ENCODE measurements at regions not wholly inside any gene's neighbourhood (a gene's known extent, or its start where the extent isn't known, plus 50 kb on each side); places are given as distances from the start of the nearest gene placed in this dataset.
"Not testable (repeated sequence)": the region's sequence is repeated elsewhere in the genome, so short reads cannot be mapped to it uniquely, and the experiment has no call there.

GRCh38 chr7:32659853-32660252 lies 164.6 kb downstream of the AVL9 start:
- TF ChIP-seq CTCF (conservative IDR thresholded peaks at IDR 0.05; ENCODE audit: low read length) (no peak), EZH2phosphoT487 (IDR thresholded peaks at IDR 0.05; ENCODE audit: borderline replicate concordance) (no peak)
- H3K36me3 ChIP-seq (ENCODE audit: insufficient read depth, low read length): no peaks in the 10 kb centered on the region
- H3K4me3 ChIP-seq (ENCODE audit: low read length, poor library complexity, severe bottlenecking): no peak overlapping the region
- no peak overlapping the region for H2AFZ ChIP-seq (ENCODE audit: low read length)
- H3K9me3 ChIP-seq (ENCODE audit: insufficient read depth, low read depth, low read length): no peaks in the 10 kb centered on the region
- H3F3A ChIP-seq (ENCODE audit: low read depth): no peaks in the 10 kb centered on the region
- H3K79me2 ChIP-seq (ENCODE audit: insufficient read depth, low read length): no peaks in the 10 kb centered on the region
- no peaks in the 10 kb centered on the region for H3K9me2 ChIP-seq (replicated peaks; ENCODE audit: low read depth, low read length)
- H4K20me1 ChIP-seq (ENCODE audit: insufficient read depth, low read length, poor library complexity, severe bottlenecking): no peaks in the 10 kb centered on the region
- H3K9ac ChIP-seq (ENCODE audit: low read depth, low read length, poor library complexity, severe bottlenecking): no peak overlapping the region
- H3K4me2 ChIP-seq (ENCODE audit: low read depth, low read length, poor library complexity, severe bottlenecking): no peak overlapping the region
- no peaks in the 10 kb centered on the region for H3K4me1 ChIP-seq (ENCODE audit: insufficient read depth, low read length, poor library complexity, severe bottlenecking)
- no peaks in the 10 kb centered on the region for H3K27me3 ChIP-seq (ENCODE audit: insufficient read depth, low read length, poor library complexity, severe bottlenecking)

GRCh38 chr7:32658467-32658869 lies 163.2 kb downstream of the AVL9 start:
- Histone ChIP-seq H3K4me3 (ENCODE audit: low read length, poor library complexity, severe bottlenecking) (no peak overlapping the region), H3K27me3 (ENCODE audit: insufficient read depth, low read length, poor library complexity, severe bottlenecking) (no peaks in the 10 kb centered on the region), H3K9ac (ENCODE audit: low read depth, low read length, poor library complexity, severe bottlenecking) (no peak overlapping the region), H3K79me2 (ENCODE audit: insufficient read depth, low read length) (no peaks in the 10 kb centered on the region), H2AFZ (ENCODE audit: low read length) (no peak overlapping the region), H4K20me1 (ENCODE audit: insufficient read depth, low read length, poor library complexity, severe bottlenecking) (no peaks in the 10 kb centered on the region), H3K9me2 (replicated peaks; ENCODE audit: low read depth, low read length) (no peaks in the 10 kb centered on the region), H3K4me1 (ENCODE audit: insufficient read depth, low read length, poor library complexity, severe bottlenecking) (no peaks in the 10 kb centered on the region), H3K9me3 (ENCODE audit: insufficient read depth, low read depth, low read length) (no peaks in the 10 kb centered on the region), H3K4me2 (ENCODE audit: low read depth, low read length, poor library complexity, severe bottlenecking) (no peak overlapping the region), H3K36me3 (ENCODE audit: insufficient read depth, low read length) (no peaks in the 10 kb centered on the region), H3F3A (ENCODE audit: low read depth) (no peaks in the 10 kb centered on the region)
- TF ChIP-seq EZH2phosphoT487 (IDR thresholded peaks at IDR 0.05; ENCODE audit: borderline replicate concordance): no peak
- TF ChIP-seq CTCF (conservative IDR thresholded peaks at IDR 0.05; ENCODE audit: low read length): no peak

- H3K4me1 ChIP-seq (ENCODE audit: insufficient read depth, low read length, poor library complexity, severe bottlenecking): no peaks in the 10 kb centered on the region
- no peaks in the 10 kb centered on the region for H3K9me2 ChIP-seq (replicated peaks; ENCODE audit: low read depth, low read length)
- no peaks in the 10 kb centered on the region for H3F3A ChIP-seq (ENCODE audit: low read depth)
- no peak overlapping the region for H3K4me2 ChIP-seq (ENCODE audit: low read depth, low read length, poor library complexity, severe bottlenecking)
- no peaks in the 10 kb centered on the region for H3K36me3 ChIP-seq (ENCODE audit: insufficient read depth, low read length)
- no peaks in the 10 kb centered on the region for H3K27me3 ChIP-seq (ENCODE audit: insufficient read depth, low read length, poor library complexity, severe bottlenecking)
- no peaks in the 10 kb centered on the region for H3K9me3 ChIP-seq (ENCODE audit: insufficient read depth, low read depth, low read length)
- H2AFZ ChIP-seq (ENCODE audit: low read length): no peak overlapping the region
- no peaks in the 10 kb centered on the region for H4K20me1 ChIP-seq (ENCODE audit: insufficient read depth, low read length, poor library complexity, severe bottlenecking)
- no peak for TF ChIP-seq CTCF (conservative IDR thresholded peaks at IDR 0.05; ENCODE audit: low read length)
- no peak for TF ChIP-seq EZH2phosphoT487 (IDR thresholded peaks at IDR 0.05; ENCODE audit: borderline replicate concordance)
- no peak overlapping the region for H3K4me3 ChIP-seq (ENCODE audit: low read length, poor library complexity, severe bottlenecking)
- no peaks in the 10 kb centered on the region for H3K79me2 ChIP-seq (ENCODE audit: insufficient read depth, low read length)
- no peak overlapping the region for H3K9ac ChIP-seq (ENCODE audit: low read depth, low read length, poor library complexity, severe bottlenecking)
Observed at GRCh38 chr7:32658034-32658433, 162.7 kb downstream of the AVL9 start.

GRCh38 chr7:32654549-32654948 lies 159.3 kb downstream of the AVL9 start:
- not testable (repeated sequence) for H3K4me2 ChIP-seq (ENCODE audit: low read depth, low read length, poor library complexity, severe bottlenecking); H3K27me3 ChIP-seq (ENCODE audit: insufficient read depth, low read length, poor library complexity, severe bottlenecking); H3K9ac ChIP-seq (ENCODE audit: low read depth, low read length, poor library complexity, severe bottlenecking); H2AFZ ChIP-seq (ENCODE audit: low read length); H4K20me1 ChIP-seq (ENCODE audit: insufficient read depth, low read length, poor library complexity, severe bottlenecking); H3K4me1 ChIP-seq (ENCODE audit: insufficient read depth, low read length, poor library complexity, severe bottlenecking); H3K9me2 ChIP-seq (replicated peaks; ENCODE audit: low read depth, low read length); H3K79me2 ChIP-seq (ENCODE audit: insufficient read depth, low read length); H3K4me3 ChIP-seq (ENCODE audit: low read length, poor library complexity, severe bottlenecking); H3K9me3 ChIP-seq (ENCODE audit: insufficient read depth, low read depth, low read length); H3F3A ChIP-seq (ENCODE audit: low read depth); H3K36me3 ChIP-seq (ENCODE audit: insufficient read depth, low read length)

GRCh38 chr7:32650356-32650755 lies 155.1 kb downstream of the AVL9 start:
- H3K9ac ChIP-seq (ENCODE audit: low read depth, low read length, poor library complexity, severe bottlenecking); H3K9me3 ChIP-seq (ENCODE audit: insufficient read depth, low read depth, low read length); H3K36me3 ChIP-seq (ENCODE audit: insufficient read depth, low read length); H3K4me2 ChIP-seq (ENCODE audit: low read depth, low read length, poor library complexity, severe bottlenecking); H4K20me1 ChIP-seq (ENCODE audit: insufficient read depth, low read length, poor library complexity, severe bottlenecking); H2AFZ ChIP-seq (ENCODE audit: low read length); H3F3A ChIP-seq (ENCODE audit: low read depth); H3K4me3 ChIP-seq (ENCODE audit: low read length, poor library complexity, severe bottlenecking); H3K4me1 ChIP-seq (ENCODE audit: insufficient read depth, low read length, poor library complexity, severe bottlenecking); H3K9me2 ChIP-seq (replicated peaks; ENCODE audit: low read depth, low read length); H3K79me2 ChIP-seq (ENCODE audit: insufficient read depth, low read length); H3K27me3 ChIP-seq (ENCODE audit: insufficient read depth, low read length, poor library complexity, severe bottlenecking): not testable (repeated sequence)

All from Loucy (cell line).